NCI-H1417 (cell line): ENCODE measurements at regions not wholly inside any gene's neighbourhood (a gene's known extent, or its start where the extent isn't known, plus 50 kb on each side); places are given as distances from the start of the nearest gene placed in this dataset.

Experiments
- DNase-seq, 3 experiments: peaks; one replicate each; lab custom pipeline; 2025; lab: John Stamatoyannopoulos, UW

DNA sequence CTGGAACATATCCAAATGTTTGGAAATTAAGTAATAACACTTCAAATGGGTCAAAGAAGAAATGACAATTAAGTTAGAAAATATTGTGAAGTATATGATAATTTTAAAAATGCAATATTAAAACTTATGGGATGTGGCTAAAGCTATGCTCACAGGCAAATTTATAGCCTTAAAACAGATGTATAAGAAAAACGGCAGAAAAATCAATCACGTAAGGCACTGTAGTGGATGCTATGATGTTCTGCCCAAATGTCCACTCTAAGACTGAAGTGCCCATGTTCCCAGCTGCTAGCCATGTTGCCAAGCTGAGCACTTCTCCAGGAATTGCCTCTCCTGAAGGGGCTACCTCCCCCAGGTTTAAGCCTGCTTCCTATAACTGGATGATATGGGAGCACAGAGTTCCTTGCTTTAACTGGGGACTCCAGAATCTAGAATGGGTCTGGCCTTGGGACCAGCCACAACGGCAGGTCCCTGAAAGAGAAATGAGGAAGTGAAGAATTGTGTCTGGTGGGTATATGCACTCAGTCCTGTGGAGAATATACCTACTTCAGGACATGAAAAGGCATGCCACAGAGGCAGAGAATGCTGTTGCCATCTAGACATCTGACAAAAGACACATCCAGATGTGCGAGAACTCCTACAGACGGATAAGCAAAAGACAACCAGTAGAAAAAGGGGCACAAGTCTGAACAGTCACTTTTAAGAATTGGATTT, 78.2 kb upstream of the RXRA start:
- no peak for DNase-seq

GRCh38 chr9:134251296-134252069, 74.8 kb upstream of the RXRA start:
- DNase-seq, result peak in 2 of 3 experiments; percentile 88 to 93

DNA sequence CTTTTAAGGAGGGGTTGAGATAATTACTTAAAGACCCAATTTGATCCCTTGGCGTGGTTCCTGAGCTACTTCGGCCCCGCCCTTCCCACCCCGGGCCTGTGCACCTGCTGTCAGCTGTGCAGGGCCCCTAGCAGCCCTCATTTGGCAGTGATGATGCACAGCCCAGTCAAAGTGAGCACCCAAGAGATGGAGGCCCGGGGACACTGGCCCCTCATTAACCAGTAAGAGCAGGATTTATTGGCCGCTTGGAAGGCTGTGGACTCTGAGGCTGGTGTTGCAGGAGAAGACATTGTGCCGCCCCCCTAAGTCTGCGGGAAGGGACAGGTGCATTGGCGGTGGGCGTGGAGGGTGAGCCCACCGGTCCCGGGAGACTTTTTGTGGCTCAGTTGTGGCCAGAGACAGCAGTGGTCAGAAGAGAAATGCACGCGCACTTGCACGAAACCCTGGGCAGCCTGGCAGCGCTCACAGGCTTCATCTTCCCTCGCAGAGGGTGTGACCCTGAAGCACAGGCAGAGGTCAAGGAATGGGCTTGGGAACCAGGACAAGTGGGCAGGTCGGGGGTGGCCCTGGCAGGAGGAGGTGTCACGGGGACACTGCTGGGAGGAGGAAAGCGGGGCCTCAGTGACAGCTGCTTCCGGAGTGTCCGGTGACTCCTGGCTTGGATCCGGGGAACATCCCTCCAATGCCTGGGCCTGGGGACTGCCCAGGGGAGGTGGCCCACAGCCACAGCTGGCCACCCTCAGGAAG, 74.0 kb upstream of the RXRA start:
- DNase-seq, result peak in 1 of 3 experiments; percentile 88

- no peak for DNase-seq
Measured at GRCh38 chr9:134253606-134254205, 72.5 kb upstream of the RXRA start.

GRCh38 chr9:134258332-134258731, 67.9 kb upstream of the RXRA start:
- no peak for DNase-seq

GRCh38 chr9:134258828-134259546, 67.3 kb upstream of the RXRA start:
- no peak for DNase-seq

- no peak for DNase-seq
Measured at GRCh38 chr9:134259708-134260107, 66.5 kb upstream of the RXRA start.

DNA sequence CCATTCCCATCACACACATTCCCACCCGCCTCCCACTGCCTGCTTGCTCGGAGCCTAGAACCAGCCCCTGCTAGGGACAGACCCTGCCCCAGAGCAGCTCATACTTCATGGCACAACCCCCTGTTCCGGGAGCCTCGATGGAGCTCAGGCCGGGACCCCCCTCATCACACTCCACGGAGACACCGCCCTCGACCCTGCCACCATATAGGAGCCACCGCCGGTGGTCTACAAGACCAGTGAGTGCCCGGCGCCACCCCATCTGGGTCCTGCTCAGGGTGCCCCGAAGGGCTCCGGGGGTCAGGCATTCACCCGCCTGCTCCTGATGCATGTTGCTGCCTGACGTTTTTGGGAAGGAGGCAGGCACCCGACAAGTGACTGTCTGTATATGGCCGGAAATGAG, 65.5 kb upstream of the RXRA start:
- DNase-seq, result no peak

DNA sequence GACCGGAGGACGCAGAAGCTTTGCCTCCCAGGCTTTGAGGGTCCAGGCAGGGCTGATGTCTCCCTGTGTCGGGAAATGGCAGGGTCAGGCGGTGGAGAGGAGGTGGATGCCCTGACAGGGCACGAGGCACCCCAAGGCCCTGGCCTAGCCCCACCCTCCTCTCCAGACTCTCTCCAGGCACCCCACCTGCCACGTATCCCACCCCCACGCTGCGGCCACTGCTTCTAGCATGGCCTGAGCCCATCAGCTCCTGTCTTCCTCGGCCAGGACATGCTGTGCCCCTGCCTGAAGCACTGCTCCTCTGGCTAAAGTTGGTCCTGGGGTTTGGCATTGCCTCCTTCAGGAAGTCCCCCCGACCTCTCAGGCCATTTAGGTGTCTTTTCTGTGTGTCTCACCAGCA, 64.2 kb upstream of the RXRA start:
- no peak for DNase-seq

- DNase-seq, result no peak
Measured at GRCh38 chr9:134263596-134263995, 62.7 kb upstream of the RXRA start.

DNA sequence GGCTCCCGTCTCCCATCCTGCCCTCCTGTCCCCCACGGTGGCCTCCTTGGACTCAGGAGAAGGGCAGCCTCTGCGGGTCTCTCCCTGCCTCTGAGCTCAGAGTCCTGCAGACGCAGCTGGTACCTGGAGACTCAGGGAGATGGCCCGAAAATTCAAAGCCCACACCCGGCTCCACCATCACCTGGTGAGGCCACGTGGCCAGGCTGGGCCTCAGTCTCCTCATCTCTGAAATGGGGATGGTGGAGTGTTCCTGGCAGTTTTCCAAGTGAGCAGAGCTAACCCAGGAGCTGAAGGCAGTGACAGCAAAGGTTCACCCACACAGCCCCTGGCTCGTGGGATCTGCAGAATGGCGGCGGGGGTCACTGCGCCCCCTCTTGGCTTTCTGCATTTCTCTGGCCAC, 62.1 kb upstream of the RXRA start:
- no peak for DNase-seq

GRCh38 chr9:134265078-134265477, 61.2 kb upstream of the RXRA start:
- no peak for DNase-seq

- DNase-seq, result no peak
Measured at GRCh38 chr9:134266418-134266817, 59.8 kb upstream of the RXRA start.

DNA sequence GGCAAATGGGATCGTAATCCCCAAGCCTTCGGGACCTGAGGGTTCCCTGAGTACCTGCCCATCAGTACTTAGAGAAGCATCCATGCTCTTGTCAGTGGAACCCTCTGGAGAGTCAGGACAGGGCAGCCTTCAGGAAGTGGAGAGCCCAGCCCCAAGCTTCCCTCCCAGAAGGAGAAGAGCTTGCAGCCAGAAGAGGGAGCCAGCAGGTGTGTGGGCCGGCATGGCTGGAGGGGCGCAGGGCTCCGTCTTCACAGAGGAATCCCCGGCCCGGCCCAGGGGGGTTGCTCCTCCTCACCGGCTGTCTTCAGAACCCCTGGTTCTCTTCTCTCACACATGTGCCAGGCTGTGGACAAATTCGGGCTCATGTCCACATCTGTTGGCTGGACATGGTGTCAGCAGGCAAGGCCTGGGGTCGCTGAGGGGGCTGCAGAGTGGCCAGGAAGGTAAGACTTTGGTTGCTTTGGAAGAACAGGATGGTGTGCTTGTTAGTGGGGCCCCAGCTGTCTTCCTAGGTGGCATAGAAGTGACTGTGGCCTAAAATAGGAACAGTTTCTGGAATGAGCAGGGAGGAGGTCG, 58.9 kb upstream of the RXRA start:
- no peak for DNase-seq

DNA sequence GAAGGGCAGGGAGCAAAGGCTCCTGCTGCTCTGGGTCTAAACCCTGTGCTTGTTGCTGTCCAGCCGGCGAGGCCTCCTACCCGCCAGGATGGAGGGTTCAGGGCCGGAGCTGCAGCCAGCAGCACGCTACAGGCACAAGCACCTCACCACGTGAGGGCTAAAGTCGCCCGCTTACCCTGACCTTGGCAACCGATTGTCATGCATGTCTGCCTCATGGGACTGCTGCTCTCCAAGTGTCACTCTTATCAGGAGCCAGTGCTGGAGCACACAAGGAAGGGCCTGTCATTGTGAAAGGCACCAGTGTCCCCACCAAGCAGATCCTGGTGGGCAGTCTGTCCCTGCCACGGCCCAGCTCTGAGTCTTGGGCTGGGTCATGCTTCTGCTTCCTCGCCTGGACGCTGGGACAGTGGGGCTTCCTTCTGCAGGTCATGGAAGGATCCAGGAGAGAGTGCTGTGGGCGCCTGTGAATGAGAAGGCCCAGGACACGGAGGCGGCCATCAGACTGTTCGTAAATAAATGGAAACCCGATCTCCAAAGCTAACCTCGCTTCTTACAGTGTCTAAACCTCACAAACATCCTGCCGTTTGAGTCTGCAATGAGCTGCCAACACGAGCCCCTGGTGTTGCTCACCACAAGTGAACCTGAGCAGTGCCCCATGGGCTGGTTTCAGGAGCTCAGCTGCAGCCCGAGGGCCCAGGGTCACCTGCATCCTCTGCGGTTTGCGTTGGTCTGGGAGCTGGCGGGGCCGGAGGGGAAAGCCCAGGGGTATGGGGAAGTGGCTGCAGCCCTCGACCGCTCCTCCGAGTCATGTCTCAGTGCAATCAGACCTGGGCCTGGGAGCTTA, 58.2 kb upstream of the RXRA start:
- no peak for DNase-seq

DNA sequence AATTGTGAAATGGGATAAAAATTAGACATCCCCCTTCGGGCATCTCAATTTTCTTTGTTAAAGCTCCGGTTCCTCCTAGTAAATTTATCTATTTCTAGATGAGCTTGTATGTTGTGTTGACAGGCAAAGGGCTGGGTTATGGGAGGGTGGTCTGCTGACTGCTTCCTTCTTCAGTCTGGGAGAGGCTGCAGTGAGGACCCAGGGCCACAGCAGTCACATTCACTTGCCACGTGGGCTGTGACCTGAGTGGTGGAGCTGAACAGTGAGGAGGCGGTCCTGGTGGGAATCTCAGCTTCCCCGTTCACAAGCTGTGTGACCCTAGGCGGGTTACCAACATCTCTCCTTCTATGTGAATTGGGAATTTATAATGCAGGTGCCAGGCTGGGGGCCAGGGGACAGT, 57.5 kb upstream of the RXRA start:
- no peak for DNase-seq

- DNase-seq, result peak in 2 of 3 experiments; percentile 77 to 81
Measured at GRCh38 chr9:134271338-134272301, 54.6 kb upstream of the RXRA start.

GRCh38 chr9:134272302-134273023, 53.8 kb upstream of the RXRA start:
- peak in 2 of 3 experiments; percentile 77 to 81 for DNase-seq

GRCh38 chr9:134273647-134274046, 52.6 kb upstream of the RXRA start:
- no peak for DNase-seq
